H7 (cell line): ENCODE measurements at regions not wholly inside any gene's neighbourhood (a gene's known extent, or its start where the extent isn't known, plus 50 kb on each side); places are given as distances from the start of the nearest gene placed in this dataset.
"Not testable (repeated sequence)": the region's sequence is repeated elsewhere in the genome, so short reads cannot be mapped to it uniquely, and the experiment has no call there.

Experiments used
- DNase-seq: peaks from one replicate; pipeline ENCODE4 v3.0.0; 2012
- H3K27me3 ChIP-seq: 2 replicates; pipeline ENCODE4 v1.6.0; 2011; ENCODE audit warnings: mild to moderate bottlenecking, low read length; ENCODE audit not compliant: control insufficient read depth, insufficient read depth
- H3K36me3 ChIP-seq: replicated peaks from 2 replicates; pipeline ENCODE4 v1.5.1; 2011; ENCODE audit warnings: low read length; ENCODE audit not compliant: control insufficient read depth, insufficient read depth
- H3K4me3 ChIP-seq: 2 replicates; pipeline ENCODE4 v1.5.1; 2011; ENCODE audit warnings: low read depth, mild to moderate bottlenecking, control low read depth, low read length, moderate library complexity; ENCODE audit not compliant: insufficient read depth

DNA sequence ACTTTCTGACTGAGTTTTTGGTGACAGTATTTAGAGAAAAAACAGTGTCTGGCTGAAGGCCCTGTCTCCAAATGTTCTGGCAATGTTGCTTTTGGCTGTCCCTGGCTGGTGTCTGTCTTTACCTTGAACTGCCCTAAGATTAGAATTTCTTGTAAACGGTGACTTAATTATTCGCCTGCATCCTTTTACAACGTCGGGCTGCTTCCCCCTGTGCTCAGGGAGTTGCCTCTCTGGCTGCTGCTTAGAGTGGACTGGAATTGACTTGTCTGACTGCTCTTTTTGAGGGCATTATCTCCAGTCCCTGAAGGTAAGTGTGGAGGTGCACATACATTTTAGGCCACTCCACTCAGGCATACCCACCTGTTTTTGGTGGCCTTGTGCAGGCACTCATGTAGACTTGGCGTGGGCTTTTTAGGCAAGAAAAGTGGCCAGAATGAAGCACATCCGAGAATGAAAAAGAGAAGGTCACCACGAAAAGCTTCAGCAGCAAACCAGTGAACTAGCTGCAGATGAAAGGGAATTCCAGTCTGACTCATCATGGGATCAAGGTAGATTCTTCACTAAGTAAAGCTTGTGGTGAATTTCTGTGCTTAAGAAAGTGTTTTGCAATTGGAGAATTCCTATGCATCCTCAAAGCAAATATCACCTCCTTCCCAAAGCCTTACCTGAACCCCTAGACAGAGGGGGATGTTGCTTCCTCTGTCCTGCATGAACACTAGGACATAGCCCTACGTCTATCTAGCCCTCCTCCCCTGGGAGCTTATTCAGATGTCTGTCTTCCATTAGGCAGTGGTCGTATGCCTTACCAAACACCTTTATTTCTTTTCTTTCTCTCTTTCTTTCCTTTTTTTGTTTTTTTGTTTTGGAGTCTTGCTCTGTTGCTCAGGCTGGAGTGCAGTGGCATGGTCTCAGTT is 230.3 kb upstream of the TRIB2 start:
- H3K36me3 ChIP-seq, result no peaks in the 10 kb centered on the region
- no peak for DNase-seq
- H3K27me3 ChIP-seq, result no peaks in the 10 kb centered on the region
- H3K4me3 ChIP-seq, result no peak overlapping the region

DNA sequence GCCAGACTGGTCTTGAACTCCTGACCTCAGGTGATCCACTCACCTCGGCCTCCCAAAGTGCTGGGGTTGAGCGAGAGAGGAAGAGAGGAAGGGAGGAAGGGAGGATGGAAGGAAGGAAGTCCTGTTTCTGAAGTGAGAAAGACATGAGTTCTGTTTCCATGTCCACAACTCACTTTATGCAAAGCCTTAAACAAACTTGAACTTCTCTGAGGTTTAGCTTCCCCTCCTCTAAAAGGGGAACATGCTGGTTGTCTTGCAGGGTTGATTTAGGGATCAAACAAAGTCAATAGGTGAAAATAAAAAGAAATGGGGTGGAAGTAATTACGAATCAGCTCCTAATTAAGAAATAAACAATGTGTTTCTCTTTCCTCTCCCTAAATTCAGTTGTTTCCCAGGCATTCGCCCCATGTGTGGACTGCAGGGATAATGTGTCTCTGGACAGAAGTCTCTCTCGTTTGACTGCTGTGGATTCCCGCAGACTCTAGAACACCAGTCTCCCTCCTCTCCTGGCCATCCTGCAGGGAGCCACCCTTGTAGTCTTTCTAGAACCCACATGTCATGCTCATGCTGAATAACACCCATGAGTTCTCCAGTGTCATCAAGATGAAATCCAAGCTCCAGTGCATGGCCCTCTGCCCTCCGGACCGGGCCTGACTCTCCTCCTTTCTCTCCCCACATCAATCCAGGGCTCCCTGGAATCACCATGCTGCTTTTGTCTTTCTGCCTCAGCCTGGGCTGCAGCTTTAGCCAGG is 229.3 kb upstream of the TRIB2 start:
- DNase-seq, result no peak
- Histone ChIP-seq H3K36me3 (no peaks in the 10 kb centered on the region), H3K4me3 (no peak overlapping the region), H3K27me3 (no peaks in the 10 kb centered on the region)

DNA sequence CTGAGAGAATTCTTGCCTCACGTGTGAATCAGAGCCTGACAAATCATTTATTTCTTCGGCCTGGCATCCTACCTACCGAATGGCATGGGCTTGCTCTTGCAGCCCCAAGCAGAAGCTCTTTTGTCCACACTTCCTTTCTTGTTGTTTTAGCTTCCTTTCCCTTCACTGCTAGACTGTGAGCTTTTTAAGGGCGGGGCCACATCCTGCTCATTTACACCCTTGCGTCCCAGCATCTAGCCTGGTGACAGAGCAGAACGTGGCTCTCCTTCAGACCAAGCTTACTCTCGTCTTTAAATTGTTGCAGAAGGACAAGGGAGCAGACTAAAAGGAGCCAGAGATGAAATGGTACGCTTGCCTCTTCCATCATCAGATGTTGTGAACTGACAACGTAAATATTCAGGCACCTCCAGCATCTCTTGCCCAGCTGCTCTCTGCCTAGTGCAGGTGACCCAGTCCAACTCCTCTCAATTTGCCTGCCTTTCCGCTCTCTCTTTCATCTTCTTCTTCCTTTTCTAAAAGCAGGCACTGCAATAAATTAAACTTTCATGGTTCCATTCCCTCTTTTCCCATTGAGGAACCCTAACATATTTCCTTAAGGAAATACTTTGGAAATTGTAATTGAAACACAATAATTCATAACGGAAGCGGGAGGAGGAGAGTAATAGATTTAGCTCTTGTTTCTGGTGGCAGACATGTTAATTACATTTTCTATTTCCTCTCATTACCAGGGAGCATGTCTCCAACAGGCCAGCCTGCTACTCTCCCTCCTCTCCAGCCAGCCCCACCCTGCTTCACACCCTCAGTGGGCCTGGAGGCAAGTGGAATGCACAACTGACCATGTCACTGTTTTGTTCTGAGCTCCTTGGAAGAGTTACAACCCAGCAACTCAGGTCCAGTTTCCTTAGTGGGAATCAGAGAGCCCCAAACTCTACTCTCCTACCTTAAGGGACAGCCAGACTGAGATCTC is 228.1 kb upstream of the TRIB2 start:
- H3K27me3 ChIP-seq, result no peaks in the 10 kb centered on the region
- no peak overlapping the region for H3K4me3 ChIP-seq
- H3K36me3 ChIP-seq, result no peaks in the 10 kb centered on the region
- no peak for DNase-seq

DNA sequence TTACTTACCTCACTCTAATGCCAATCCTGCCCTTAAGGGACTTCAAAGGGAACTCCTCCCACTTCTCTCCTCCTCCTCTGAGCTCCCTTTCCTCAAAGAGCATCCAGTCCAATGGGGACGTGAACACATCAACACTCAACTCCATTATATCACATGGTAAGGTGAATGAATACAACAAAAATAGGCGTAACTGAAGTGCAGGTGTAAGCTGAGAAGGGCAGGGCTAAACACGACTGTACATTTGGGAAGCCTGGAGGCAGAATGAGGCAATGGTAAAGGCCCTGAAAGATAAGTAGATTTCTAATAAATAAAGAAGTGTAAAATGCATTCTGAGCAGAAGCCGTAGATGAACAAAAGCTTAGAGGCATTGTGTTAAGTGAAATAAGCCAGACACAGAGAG is 226.1 kb upstream of the TRIB2 start:
- H3K36me3 ChIP-seq, result no peaks in the 10 kb centered on the region
- no peak overlapping the region for H3K4me3 ChIP-seq
- DNase-seq, result no peak
- H3K27me3 ChIP-seq, result no peaks in the 10 kb centered on the region

DNA sequence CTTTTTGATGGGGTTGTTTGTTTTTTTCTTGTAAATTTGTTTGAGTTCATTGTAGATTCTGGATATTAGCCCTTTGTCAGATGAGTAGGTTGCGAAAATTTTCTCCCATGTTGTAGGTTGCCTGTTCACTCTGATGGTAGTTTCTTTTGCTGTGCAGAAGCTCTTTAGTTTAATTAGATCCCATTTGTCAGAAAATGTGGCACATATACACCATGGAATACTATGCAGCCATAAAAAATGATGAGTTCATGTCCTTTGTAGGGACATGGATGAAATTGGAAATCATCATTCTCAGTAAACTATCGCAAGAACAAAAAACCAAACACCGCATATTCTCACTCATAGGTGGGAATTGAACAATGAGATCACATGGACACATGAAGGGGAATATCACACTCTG is 224.4 kb upstream of the TRIB2 start:
- not testable (repeated sequence) for H3K4me3 ChIP-seq, H3K27me3 ChIP-seq, DNase-seq, H3K36me3 ChIP-seq

DNA sequence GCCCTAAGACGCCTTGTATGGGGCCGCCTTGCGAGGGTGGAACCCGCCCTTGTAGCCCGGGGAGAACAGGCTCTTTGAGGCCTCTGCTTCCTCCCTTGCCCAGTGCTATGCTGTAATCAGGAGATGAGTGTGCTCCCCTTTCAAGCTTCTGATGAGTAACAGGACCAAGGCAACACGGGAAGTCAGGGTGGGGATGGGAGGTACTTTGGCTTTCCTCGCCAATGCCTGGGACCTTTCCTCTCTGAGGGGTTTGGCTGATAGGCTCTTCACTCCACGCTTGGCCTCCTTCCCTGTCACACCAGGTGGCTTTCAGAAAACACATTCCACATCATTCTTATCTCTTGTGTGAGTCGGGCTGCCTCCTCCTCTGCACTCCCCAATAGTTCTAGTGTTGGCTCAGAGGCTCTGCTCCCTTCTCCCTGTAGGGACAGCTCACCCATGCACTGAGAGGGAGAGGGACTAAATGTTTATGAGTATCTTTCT is 223.7 kb upstream of the TRIB2 start:
- Histone ChIP-seq H3K27me3 (no peaks in the 10 kb centered on the region), H3K4me3 (no peak overlapping the region), H3K36me3 (no peaks in the 10 kb centered on the region)
- DNase-seq, result no peak

DNA sequence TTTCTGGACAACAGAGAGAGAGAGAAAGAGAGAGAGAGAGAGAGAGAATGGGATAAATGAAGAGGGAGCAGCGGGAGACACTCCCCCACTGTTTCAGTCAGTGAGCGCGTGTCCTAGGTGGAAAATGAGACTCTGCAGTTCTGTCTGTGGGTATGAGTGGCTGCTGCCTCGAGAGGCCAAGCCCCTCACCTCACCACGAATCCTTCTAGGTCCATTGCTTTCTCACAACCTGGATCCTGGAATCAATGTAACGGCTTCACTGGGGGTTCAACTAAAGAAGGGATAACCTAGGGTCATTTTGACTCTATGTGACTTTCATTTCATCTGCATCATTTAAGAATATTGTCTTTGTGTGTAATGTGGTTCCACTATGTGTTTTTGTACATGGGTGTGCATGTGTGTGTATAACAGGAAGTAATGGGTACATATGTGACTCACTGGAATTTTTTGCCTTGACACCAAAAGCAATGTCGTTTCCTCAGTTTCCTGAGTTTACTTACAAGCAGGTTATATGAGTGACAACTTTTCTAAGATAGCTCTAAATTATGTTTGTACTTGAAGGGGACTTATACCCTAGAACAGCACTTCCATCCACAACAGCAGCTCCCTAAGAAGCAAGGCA is 221.4 kb upstream of the TRIB2 start:
- H3K36me3 ChIP-seq, result no peaks in the 10 kb centered on the region
- no peak overlapping the region for H3K4me3 ChIP-seq
- no peaks in the 10 kb centered on the region for H3K27me3 ChIP-seq
- DNase-seq, result no peak

DNA sequence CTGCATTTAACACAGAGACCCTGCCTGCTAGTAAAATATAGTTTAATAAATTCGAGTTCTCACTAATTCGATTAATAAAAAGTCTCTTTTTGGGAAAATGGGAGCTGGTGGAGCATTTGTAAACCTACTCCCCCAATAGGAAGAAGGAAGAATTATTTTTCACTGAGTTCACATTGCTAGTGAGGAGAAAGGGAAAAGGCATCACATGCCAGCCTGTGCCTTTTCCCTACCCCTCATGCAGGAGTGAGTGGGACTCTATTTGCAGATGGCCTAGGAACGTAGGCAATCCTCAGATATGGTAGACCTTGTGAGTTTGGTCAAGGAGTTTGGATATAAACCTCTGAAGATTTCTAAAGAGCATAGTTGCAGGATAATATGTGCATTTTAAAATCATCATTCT is 218.4 kb upstream of the TRIB2 start:
- DNase-seq, result peak; percentile 3
- H3K36me3 ChIP-seq, result no peaks in the 10 kb centered on the region
- H3K4me3 ChIP-seq, result no peak overlapping the region
- H3K27me3 ChIP-seq, result no peaks in the 10 kb centered on the region

DNA sequence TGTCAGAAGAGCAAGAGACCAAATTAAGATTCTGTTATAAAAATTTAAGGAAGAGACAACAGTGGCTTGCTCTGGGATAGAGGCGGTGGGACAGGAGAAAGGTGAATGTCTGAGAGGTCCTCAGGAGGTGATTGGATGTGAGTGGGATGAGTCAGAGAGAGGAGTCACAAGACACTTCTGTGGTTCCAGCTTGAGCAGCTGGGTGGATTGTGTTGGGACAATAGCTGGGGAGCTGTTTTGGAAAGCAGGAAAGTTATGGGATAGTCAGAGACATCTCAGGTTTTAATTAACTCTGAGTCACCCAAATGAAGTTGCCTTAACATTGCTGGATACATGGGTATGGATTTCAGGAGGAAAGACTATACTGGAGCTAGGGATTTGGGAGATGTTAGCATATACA is 218.0 kb upstream of the TRIB2 start:
- Histone ChIP-seq H3K4me3 (no peak overlapping the region), H3K27me3 (no peaks in the 10 kb centered on the region), H3K36me3 (no peaks in the 10 kb centered on the region)
- no peak for DNase-seq

DNA sequence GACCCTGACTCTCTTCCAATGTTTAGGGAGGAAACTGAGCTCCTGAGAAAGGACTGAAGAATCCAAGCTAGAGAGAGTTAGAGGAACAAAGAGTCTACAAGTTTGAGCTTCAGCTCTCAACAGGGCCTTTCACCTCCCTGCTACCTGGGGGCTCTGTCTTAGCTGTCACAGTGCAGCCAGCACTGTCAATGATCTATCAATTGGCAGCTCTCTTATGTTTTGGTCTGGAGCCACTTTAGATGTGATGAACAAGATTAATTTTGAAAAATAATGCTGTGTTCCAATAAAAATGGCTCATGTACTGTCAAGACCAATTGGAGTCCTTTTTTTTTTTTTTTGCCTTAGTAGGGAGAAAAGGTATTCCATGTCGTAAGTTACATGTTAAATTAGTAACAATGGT is 215.8 kb upstream of the TRIB2 start:
- DNase-seq, result no peak
- no peaks in the 10 kb centered on the region for H3K27me3 ChIP-seq
- no peaks in the 10 kb centered on the region for H3K36me3 ChIP-seq
- H3K4me3 ChIP-seq, result no peak overlapping the region

DNA sequence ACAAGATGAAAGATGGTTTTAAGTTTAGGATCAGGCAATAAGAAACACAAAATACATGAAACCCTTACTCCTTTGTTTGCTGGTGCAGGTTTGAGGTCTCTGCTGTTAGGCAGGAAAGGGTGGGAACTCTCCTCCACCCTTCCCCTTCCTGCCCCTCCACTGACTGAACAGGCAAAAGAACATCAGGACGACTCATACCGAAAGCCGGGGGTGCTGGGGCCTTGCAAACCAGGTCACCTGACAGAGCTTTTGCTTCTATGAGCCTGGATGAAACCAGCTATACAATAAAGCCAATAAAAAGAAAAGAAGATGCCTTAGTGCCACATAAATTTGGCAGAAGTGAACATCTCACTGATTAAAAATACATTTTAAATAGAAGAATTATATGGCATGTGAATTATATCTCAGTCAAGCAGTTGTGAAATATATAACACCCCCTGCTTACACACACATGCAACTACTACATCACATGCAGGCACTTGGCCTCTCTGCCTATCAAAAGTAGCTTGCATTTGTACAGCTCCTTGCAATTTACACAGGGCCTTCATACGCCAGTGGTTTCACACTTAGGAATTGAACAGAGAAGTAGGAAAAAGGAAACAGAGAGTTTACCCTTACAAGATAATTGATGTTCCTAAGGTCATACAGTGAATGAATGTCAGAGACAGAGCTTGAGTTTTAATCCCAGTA is 215.1 kb upstream of the TRIB2 start:
- H3K36me3 ChIP-seq, result no peaks in the 10 kb centered on the region
- H3K4me3 ChIP-seq, result no peak overlapping the region
- DNase-seq, result no peak
- H3K27me3 ChIP-seq, result no peaks in the 10 kb centered on the region

DNA sequence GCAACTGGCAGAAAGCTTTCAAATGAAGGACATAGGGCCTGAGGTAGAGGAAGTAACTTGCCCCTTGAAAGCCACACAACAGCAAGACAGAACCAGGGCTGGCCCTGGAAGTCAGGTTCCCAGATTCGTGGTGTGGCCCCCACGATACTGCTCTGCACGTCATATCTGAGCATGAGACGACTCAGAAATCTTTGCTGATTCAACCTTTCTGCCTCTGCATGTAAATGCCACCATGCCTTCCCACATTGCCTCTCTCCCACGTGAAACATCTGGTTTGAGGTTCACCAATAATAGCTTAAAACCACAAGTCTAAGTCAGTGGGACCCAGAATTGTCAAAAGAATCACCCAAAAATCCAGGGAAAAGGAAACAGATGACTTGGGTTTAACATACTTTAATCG is 214.0 kb upstream of the TRIB2 start:
- no peaks in the 10 kb centered on the region for H3K36me3 ChIP-seq
- DNase-seq, result no peak
- H3K27me3 ChIP-seq, result no peaks in the 10 kb centered on the region
- H3K4me3 ChIP-seq, result no peak overlapping the region

DNA sequence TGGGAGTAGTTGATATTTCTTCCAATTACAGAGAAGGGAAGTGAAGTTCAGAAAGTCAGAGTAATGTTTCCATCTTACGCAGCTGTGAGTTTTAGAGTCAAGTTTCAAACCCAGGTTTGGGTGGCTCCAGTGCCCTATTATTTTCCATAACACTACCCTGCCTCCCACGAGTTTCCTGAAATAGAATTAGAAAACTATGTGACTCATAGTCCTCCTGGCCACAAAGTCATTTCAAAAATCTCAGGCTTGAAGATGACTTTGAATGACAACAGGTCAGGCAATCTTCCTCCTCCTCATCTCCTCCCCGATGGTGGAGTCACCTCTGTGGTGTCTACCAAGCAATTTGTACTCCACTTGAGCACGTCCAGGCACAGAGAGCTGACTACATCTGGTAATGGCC is 212.3 kb upstream of the TRIB2 start:
- Histone ChIP-seq H3K27me3 (no peaks in the 10 kb centered on the region), H3K4me3 (no peak overlapping the region)
- DNase-seq, result no peak

More for the DNA sequence above, 212.3 kb upstream of the TRIB2 start:
- H3K36me3 ChIP-seq, result no peaks in the 10 kb centered on the region
